ENCODE measurements at regions not wholly inside any gene's neighbourhood (a gene's known extent, or its start where the extent isn't known, plus 50 kb on each side); places are given as distances from the start of the nearest gene placed in this dataset.

- TF ChIP-seq CTCF (IDR thresholded peaks at IDR 0.05): no peak
These were observed 54.0 kb upstream of the TNFRSF19 start for GRCh38 chr13:23516190-23516589.

GRCh38 chr13:23516702-23517101 is 53.5 kb upstream of the TNFRSF19 start:
- TF ChIP-seq CTCF (IDR thresholded peaks at IDR 0.05): no peak

- TF ChIP-seq CTCF (IDR thresholded peaks at IDR 0.05): no peak
These were observed 52.0 kb upstream of the TNFRSF19 start for GRCh38 chr13:23518231-23518630.

Measured in LNCAP (cell line).